ENCODE measurements at regions not wholly inside any gene's neighbourhood (a gene's known extent, or its start where the extent isn't known, plus 50 kb on each side); places are given as distances from the start of the nearest gene placed in this dataset.

- TF ChIP-seq MAX (IDR thresholded peaks at IDR 0.05; ENCODE audit: low read depth, low read length), result no peak
- no peak for TF ChIP-seq CTCF (IDR thresholded peaks at IDR 0.05; ENCODE audit: low read depth, low read length)
Observed at GRCh38 chr14:85088192-85088591, 441.8 kb upstream of the FLRT2 start.

All from NB4 (cell line).